Aorta (tissue), 5 donors: ENCODE measurements at regions not wholly inside any gene's neighbourhood (a gene's known extent, or its start where the extent isn't known, plus 50 kb on each side); places are given as distances from the start of the nearest gene placed in this dataset.

Source experiments
- ATAC-seq: fragments of 200-7000 bp; cut with Tn5 transposase; one replicate; pipeline ENCODE4 v1.9.1; 2022; ENCODE audit warnings: moderate library complexity; ENCODE audit not compliant: low FRiP score
- DNase-seq, 2 donors: peaks; one replicate each; pipeline ENCODE4 v3.0.0-alpha.2; 2020
- H3K27ac ChIP-seq, 2 donors: one replicate each; pipeline ENCODE4 v1.5.1; 2013; ENCODE audit warnings: low read length in 2 of 2, mild to moderate bottlenecking in 2 of 2, moderate library complexity in 2 of 2, control low read depth in 1 of 2, inconsistent platforms in 1 of 2, low read depth in 1 of 2
- H3K27me3 ChIP-seq, 2 donors: one replicate each; pipeline ENCODE4 v1.6.1; 2013; ENCODE audit warnings: control low read depth in 1 of 2, low read length in 1 of 2, mild to moderate bottlenecking in 1 of 2, moderate library complexity in 1 of 2; ENCODE audit not compliant: insufficient read depth in 2 of 2, control insufficient read depth in 1 of 2
- H3K36me3 ChIP-seq, 2 donors: one replicate each; pipeline ENCODE4 v1.6.1; 2013; ENCODE audit warnings: control low read depth in 1 of 2, low read length in 1 of 2, mild to moderate bottlenecking in 1 of 2; ENCODE audit not compliant: insufficient read depth in 2 of 2, control insufficient read depth in 1 of 2
- H3K4me1 ChIP-seq, 2 donors: one replicate each; pipeline ENCODE4 v1.6.1; 2013; ENCODE audit warnings: low read length in 2 of 2, control low read depth in 1 of 2, mild to moderate bottlenecking in 1 of 2, moderate library complexity in 1 of 2; ENCODE audit not compliant: insufficient read depth in 2 of 2, control insufficient read depth in 1 of 2
- H3K4me3 ChIP-seq, 2 donors: one replicate each; pipeline ENCODE4 v1.5.1; 2013; ENCODE audit warnings: low read length in 2 of 2, control low read depth in 1 of 2, mild to moderate bottlenecking in 1 of 2
- H3K9me3 ChIP-seq: one replicate; pipeline ENCODE4 v1.6.1; 2013; ENCODE audit warnings: mild to moderate bottlenecking, low read length; ENCODE audit not compliant: control insufficient read depth
- WGBS, 2 donors: extraction: QIAGEN DNeasy Blood & Tissue Kit; methylation state at CpG; one replicate each; pipeline ENCODE4 v1.1.7; 2013; 5-methylcytosine and 5-hydroxymethylcytosine counted together
- intact Hi-C, 2 donors: fragments of 100-400 bp; cut with DNase I; formaldehyde crosslinking; loops; one replicate each; pipeline versions ENCODE4 v1.14.2 to v1.15.0; 2022
- donor health status: healthy with polysubstance abuse.
- donor health status: Bipolar disorder and iron deficiency.
- donor health status: DM: no; HTN: no; CAD: no.
- donor health status: DM: no; HTN: no; CAD: no.
- donor health status: DM: yes; HTN: yes; CAD: no.

DNA sequence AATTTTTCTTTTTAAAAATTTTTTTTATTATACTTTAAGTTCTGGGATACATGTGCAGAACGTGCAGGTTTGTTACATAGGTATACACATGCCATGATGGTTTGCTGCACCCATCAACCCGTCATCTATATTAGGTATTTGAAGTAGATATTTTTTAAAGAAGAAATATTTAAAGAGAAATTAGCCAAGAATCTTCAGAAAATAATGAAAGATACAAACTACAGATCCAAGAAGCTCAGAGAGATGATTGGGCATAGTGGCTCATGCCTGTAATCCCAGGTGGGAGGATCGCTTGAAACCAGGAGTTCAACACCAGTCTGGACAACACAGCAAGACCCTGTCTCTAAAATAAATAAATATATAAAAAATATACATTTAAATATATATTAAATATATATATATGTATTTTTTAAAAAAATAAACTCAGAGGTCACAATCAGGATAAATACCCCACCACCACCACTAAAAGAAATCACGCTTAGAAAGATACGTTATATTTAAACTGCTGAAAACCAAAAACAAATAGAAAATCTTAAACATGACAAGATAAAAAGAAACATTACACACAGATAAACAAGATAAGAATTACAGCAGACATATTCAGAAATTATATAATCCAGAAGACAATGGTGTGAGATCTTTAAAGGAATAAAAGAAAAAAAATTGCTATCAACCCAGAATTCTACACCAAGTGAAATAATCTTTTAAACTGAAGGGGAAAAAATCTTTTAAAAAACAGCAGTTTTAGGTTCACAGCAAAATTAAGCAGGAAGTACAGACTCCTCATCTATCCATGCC, 57.5 kb downstream of the CSF2 start:
- H3K36me3 ChIP-seq, result no peaks in the 10 kb centered on the region
- WGBS, 2 donors, result 91% methylated on average over 5 of the region's 5 CpGs

GRCh38 chr5:132132138-132132537, 58.5 kb downstream of the CSF2 start:
- ATAC-seq (no peak), DNase-seq (no peak)
- Histone ChIP-seq H3K27me3 (peaks cover 0 to 1% of the 10 kb centered on the region in 2 donors), H3K9me3 (peaks cover 1% of the 10 kb centered on the region), H3K4me3 (no peak overlapping the region), H3K4me1 (no peaks in the 10 kb centered on the region), H3K36me3 (no peaks in the 10 kb centered on the region), H3K27ac (no peak overlapping the region)
- intact Hi-C loops, result loop anchor here in 1 of 2 donors (10.0 kb wide), 1 partner anchor 67 kb away; the partner anchor contains the start of gene IL3
- WGBS, 2 donors, result 93 to 94% methylated on average over 1 of the region's 1 CpG

More for the DNA sequence above, 57.5 kb downstream of the CSF2 start:
- Histone ChIP-seq H3K27me3 (peaks cover 0 to 1% of the 10 kb centered on the region in 2 donors), H3K4me1 (no peaks in the 10 kb centered on the region), H3K4me3 (no peak overlapping the region), H3K9me3 (peaks cover 1% of the 10 kb centered on the region), H3K27ac (no peak overlapping the region)
- ATAC-seq, result no peak
- intact Hi-C loops, result loop anchor here in 1 of 2 donors (10.0 kb wide), 1 partner anchor 66 kb away; the partner anchor contains the start of gene IL3
- no peak for DNase-seq

DNA sequence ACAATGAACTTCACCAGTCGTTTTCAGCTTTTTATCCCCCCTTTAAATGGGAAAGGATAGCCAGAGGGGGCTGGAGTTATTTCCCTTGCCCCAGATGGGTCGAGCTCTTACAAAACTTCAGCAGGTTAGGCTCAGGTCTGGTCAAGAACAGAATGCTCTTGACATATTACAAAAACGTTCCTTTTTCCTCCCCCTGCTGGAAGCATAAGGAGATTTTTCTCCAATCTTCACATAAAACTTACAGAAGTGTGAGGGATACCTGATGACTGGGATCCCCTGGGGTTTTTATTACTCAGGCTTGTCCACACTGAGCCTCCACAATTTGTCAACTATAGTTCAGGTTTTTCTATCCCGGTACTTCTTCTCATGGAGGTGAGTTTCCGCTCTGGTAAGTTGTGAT, 60.8 kb downstream of the CSF2 start:
- Histone ChIP-seq H3K9me3 (no peaks in the 10 kb centered on the region), H3K27me3 (no peaks in the 10 kb centered on the region), H3K27ac (no peak overlapping the region), H3K36me3 (no peaks in the 10 kb centered on the region), H3K4me3 (no peak overlapping the region), H3K4me1 (no peaks in the 10 kb centered on the region)
- intact Hi-C loops, result loop anchor here in 1 of 2 donors (10.0 kb wide), 1 partner anchor 70 kb away; the partner anchor contains the start of gene IL3
- WGBS, 2 donors, result 61% methylated on average over 5 of the region's 5 CpGs
- ATAC-seq (no peak), DNase-seq (no peak)

GRCh38 chr5:132136906-132137305, 63.3 kb downstream of the CSF2 start:
- WGBS, 2 donors, result 19 to 24% methylated on average over 2 of the region's 2 CpGs

DNA sequence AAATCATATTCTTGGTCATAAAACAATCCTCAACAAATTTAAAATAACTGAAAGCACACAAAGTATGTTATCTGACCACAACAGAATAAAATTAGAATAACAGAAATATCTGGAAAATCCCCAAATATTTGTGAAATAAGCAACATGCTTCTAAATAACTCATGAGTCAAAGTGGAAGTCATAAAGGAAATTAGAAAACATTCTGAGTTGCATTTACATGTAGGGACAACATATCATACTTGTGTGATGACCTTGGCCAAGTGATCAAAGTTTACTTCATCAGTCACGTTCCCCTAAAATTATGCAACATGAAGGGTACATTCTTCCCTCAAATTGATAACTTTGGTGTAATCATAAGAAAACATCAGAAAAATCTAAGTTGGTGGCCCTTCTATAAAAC, 64.7 kb downstream of the CSF2 start:
- no peak overlapping the region for H3K27ac ChIP-seq
- no peaks in the 10 kb centered on the region for H3K4me1 ChIP-seq
- no peaks in the 10 kb centered on the region for H3K36me3 ChIP-seq
- intact Hi-C loops, result loop anchor here in 1 of 2 donors (10.0 kb wide), 1 partner anchor 73 kb away; the partner anchor contains the start of gene IL3
- H3K9me3 ChIP-seq, result no peaks in the 10 kb centered on the region
- no peaks in the 10 kb centered on the region for H3K27me3 ChIP-seq
- no peak for DNase-seq
- H3K4me3 ChIP-seq, result no peak overlapping the region
- ATAC-seq, result no peak
- WGBS, 2 donors, result 25 to 36% methylated on average over 1 of the region's 1 CpG

More at GRCh38 chr5:132136906-132137305, 63.3 kb downstream of the CSF2 start:
- H3K36me3 ChIP-seq, result no peaks in the 10 kb centered on the region
- intact Hi-C loops, result loop anchor here in 1 of 2 donors (10.0 kb wide), 1 partner anchor 72 kb away; the partner anchor contains the start of gene IL3
- no peak overlapping the region for H3K27ac ChIP-seq
- DNase-seq (no peak), ATAC-seq (no peak)
- H3K27me3 ChIP-seq, result no peaks in the 10 kb centered on the region
- no peak overlapping the region for H3K4me3 ChIP-seq
- no peaks in the 10 kb centered on the region for H3K4me1 ChIP-seq
- no peaks in the 10 kb centered on the region for H3K9me3 ChIP-seq
